ENCODE measurements at regions not wholly inside any gene's neighbourhood (a gene's known extent, or its start where the extent isn't known, plus 50 kb on each side); places are given as distances from the start of the nearest gene placed in this dataset.

DNA sequence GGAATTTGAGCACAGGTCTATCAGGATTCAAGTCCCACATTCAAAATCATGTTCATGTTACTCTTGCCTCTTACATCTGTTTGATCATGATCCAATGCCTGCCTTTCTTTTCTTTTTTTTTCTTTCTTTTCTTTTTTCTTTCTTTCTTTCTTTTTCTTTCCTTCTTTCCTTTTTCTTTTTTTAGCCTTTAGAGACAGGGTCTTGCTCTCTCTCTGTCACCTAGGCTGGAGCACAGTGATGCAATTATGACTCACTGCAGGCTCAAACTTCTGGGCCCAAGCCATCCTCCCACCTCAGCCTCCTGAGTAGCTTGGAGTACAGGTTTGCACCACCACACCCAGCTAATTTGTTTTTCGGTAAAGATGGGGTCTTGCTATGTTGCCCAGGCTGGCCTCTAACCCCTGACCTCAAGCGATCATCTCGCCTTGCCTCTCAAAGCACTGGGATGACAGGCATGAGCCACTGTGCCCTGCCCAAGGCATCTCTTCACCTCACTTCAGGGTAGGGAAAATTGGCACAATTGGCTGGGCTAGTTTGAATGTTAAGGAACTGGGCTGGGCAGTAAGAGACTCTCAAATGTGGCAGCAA, 359.2 kb downstream of the FBXW7 start:
- no peaks in the 10 kb centered on the region for H3K9me2 ChIP-seq (ENCODE audit: insufficient read depth)
- H3K9me3 ChIP-seq (ENCODE audit: low read depth): no peaks in the 10 kb centered on the region
- H3K36me3 ChIP-seq (ENCODE audit: low read depth): no peaks in the 10 kb centered on the region
- H2AFZ ChIP-seq: no peak overlapping the region
- in situ Hi-C loops (cut with MboI): no loop called here
- H3K79me2 ChIP-seq (ENCODE audit: insufficient read depth): no peaks in the 10 kb centered on the region
- H3K27me3 ChIP-seq (replicated peaks; ENCODE audit: insufficient read depth): no peaks in the 10 kb centered on the region
- no peak for DNase-seq
- WGBS, 2 experiments (ENCODE audit: low coverage in 1 of 2, low lambda C conversion rate in 2 of 2, missing lambda C conversion rate in 2 of 2): 79 to 81% methylated on average over 3 of the region's 3 CpGs
- no peaks in the 10 kb centered on the region for H3K4me1 ChIP-seq (ENCODE audit: insufficient read depth)
- H3K4me3 ChIP-seq: no peak overlapping the region
- no peaks in the 10 kb centered on the region for H4K20me1 ChIP-seq (ENCODE audit: insufficient read depth)
- no peak overlapping the region for H3K9ac ChIP-seq
- TF ChIP-seq EZH2phosphoT487 (IDR thresholded peaks at IDR 0.05; ENCODE audit: insufficient read depth, low read depth): no peak
- TF ChIP-seq EZH2 (IDR thresholded peaks at IDR 0.05; ENCODE audit: insufficient read depth, poor library complexity, severe bottlenecking): no peak
- no peak overlapping the region for H3K27ac ChIP-seq
- H3K4me2 ChIP-seq (ENCODE audit: unreplicated experiment): no peak overlapping the region
- H3F3A ChIP-seq (ENCODE audit: insufficient read depth): no peaks in the 10 kb centered on the region

DNA sequence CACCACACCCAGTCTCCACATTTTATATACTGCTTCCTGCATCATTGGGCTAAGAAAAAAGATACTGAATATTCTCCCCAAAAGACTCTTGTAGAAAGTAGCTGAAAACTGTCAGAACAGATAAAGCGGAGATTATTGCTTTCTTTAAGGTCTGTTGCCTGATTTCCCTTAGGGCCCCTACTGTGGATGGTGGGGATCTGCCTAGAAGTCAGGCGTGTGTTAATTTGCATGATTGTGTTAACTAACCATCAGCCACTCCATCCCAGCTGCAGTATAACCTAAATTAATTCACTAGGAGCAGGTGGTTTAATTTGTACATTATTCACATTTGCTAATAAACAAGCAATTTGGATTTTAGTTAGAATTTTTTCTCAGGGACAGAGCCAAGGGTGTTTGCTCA, 360.3 kb downstream of the FBXW7 start:
- no peaks in the 10 kb centered on the region for H3K36me3 ChIP-seq (ENCODE audit: low read depth)
- no peak for DNase-seq

DNA sequence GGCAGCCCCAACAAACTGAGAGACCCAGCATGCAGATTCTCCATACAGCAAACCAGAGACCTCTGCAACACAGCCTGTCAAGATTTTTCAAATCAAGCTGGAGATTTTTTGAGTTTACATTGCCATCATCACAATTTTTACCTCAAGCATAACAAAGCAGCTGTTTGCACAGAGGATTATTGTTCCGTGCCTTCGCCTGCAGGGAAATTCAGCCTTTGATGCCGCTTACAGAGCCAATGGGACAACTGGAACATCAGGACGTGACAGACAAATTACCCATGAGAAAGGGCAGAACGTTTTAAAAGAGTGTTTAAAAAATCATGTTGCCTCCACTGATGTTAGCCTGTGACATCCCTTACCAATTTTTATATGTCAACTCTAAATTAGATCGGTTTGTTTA, 363.7 kb downstream of the FBXW7 start:
- Histone ChIP-seq H3K4me3 (no peak overlapping the region), H3K9me2 (ENCODE audit: insufficient read depth) (no peaks in the 10 kb centered on the region), H3F3A (ENCODE audit: insufficient read depth) (no peaks in the 10 kb centered on the region), H3K4me1 (ENCODE audit: insufficient read depth) (no peaks in the 10 kb centered on the region), H4K20me1 (ENCODE audit: insufficient read depth) (no peaks in the 10 kb centered on the region), H3K27ac (no peak overlapping the region), H3K4me2 (ENCODE audit: unreplicated experiment) (no peak overlapping the region), H3K36me3 (ENCODE audit: low read depth) (no peaks in the 10 kb centered on the region), H3K9me3 (ENCODE audit: low read depth) (no peaks in the 10 kb centered on the region), H3K27me3 (replicated peaks; ENCODE audit: insufficient read depth) (no peaks in the 10 kb centered on the region), H2AFZ (no peak overlapping the region), H3K9ac (no peak overlapping the region), H3K79me2 (ENCODE audit: insufficient read depth) (no peaks in the 10 kb centered on the region)
- 73 to 74% methylated on average over 6 of the region's 6 CpGs for WGBS, 2 experiments (ENCODE audit: low coverage in 1 of 2, low lambda C conversion rate in 2 of 2, missing lambda C conversion rate in 2 of 2)
- no peak for DNase-seq
- in situ Hi-C loops (cut with MboI): no loop called here
- no peak for TF ChIP-seq EZH2 (IDR thresholded peaks at IDR 0.05; ENCODE audit: insufficient read depth, poor library complexity, severe bottlenecking)
- no peak for TF ChIP-seq EZH2phosphoT487 (IDR thresholded peaks at IDR 0.05; ENCODE audit: insufficient read depth, low read depth)

More for the DNA sequence above, 360.3 kb downstream of the FBXW7 start:
- Histone ChIP-seq H3K9me2 (ENCODE audit: insufficient read depth) (no peaks in the 10 kb centered on the region), H3K79me2 (ENCODE audit: insufficient read depth) (no peaks in the 10 kb centered on the region), H3F3A (ENCODE audit: insufficient read depth) (no peaks in the 10 kb centered on the region), H3K4me3 (no peak overlapping the region), H3K9ac (no peak overlapping the region), H3K4me2 (ENCODE audit: unreplicated experiment) (no peak overlapping the region), H3K27me3 (replicated peaks; ENCODE audit: insufficient read depth) (no peaks in the 10 kb centered on the region), H3K27ac (no peak overlapping the region), H3K9me3 (ENCODE audit: low read depth) (no peaks in the 10 kb centered on the region), H4K20me1 (ENCODE audit: insufficient read depth) (no peaks in the 10 kb centered on the region), H2AFZ (no peak overlapping the region), H3K4me1 (ENCODE audit: insufficient read depth) (no peaks in the 10 kb centered on the region)
- WGBS, 2 experiments (ENCODE audit: low coverage in 1 of 2, low lambda C conversion rate in 2 of 2, missing lambda C conversion rate in 2 of 2): 36 to 62% methylated on average over 2 of the region's 2 CpGs
- in situ Hi-C loops (cut with MboI): no loop called here
- TF ChIP-seq EZH2phosphoT487 (IDR thresholded peaks at IDR 0.05; ENCODE audit: insufficient read depth, low read depth) (no peak), EZH2 (IDR thresholded peaks at IDR 0.05; ENCODE audit: insufficient read depth, poor library complexity, severe bottlenecking) (no peak)

DNA sequence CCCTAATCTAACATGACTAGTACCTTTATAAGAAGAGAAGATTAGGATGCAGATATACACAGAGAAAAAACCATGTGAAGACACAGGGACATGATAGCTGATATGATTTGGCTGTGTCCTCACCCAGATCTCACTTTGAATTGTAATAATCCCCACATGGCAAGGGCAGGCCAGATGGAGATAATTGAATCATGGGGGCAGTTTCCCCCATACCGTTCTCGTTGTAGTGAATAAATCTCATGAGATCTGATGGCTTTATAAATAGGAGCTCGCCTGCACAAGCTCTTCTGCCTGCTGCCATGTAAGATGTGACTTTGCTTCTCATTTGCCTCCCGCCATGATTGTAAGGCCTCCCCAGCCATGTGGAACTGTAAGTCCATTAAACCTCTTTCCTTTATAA, 364.3 kb downstream of the FBXW7 start:
- H3K9me2 ChIP-seq (ENCODE audit: insufficient read depth): no peaks in the 10 kb centered on the region
- H3K9ac ChIP-seq: no peak overlapping the region
- no peak overlapping the region for H2AFZ ChIP-seq
- 35% methylated on average over 4 of the region's 4 CpGs for WGBS, 2 experiments (ENCODE audit: low coverage in 1 of 2, low lambda C conversion rate in 2 of 2, missing lambda C conversion rate in 2 of 2)
- DNase-seq: no peak
- H3F3A ChIP-seq (ENCODE audit: insufficient read depth): no peaks in the 10 kb centered on the region
- in situ Hi-C loops (cut with MboI): no loop called here
- no peaks in the 10 kb centered on the region for H3K4me1 ChIP-seq (ENCODE audit: insufficient read depth)
- H4K20me1 ChIP-seq (ENCODE audit: insufficient read depth): no peaks in the 10 kb centered on the region
- TF ChIP-seq EZH2 (IDR thresholded peaks at IDR 0.05; ENCODE audit: insufficient read depth, poor library complexity, severe bottlenecking): no peak
- TF ChIP-seq EZH2phosphoT487 (IDR thresholded peaks at IDR 0.05; ENCODE audit: insufficient read depth, low read depth): no peak
- no peak overlapping the region for H3K27ac ChIP-seq
- no peak overlapping the region for H3K4me3 ChIP-seq
- H3K79me2 ChIP-seq (ENCODE audit: insufficient read depth): no peaks in the 10 kb centered on the region
- no peaks in the 10 kb centered on the region for H3K27me3 ChIP-seq (replicated peaks; ENCODE audit: insufficient read depth)
- H3K4me2 ChIP-seq (ENCODE audit: unreplicated experiment): no peak overlapping the region
- no peaks in the 10 kb centered on the region for H3K36me3 ChIP-seq (ENCODE audit: low read depth)
- no peaks in the 10 kb centered on the region for H3K9me3 ChIP-seq (ENCODE audit: low read depth)

DNA sequence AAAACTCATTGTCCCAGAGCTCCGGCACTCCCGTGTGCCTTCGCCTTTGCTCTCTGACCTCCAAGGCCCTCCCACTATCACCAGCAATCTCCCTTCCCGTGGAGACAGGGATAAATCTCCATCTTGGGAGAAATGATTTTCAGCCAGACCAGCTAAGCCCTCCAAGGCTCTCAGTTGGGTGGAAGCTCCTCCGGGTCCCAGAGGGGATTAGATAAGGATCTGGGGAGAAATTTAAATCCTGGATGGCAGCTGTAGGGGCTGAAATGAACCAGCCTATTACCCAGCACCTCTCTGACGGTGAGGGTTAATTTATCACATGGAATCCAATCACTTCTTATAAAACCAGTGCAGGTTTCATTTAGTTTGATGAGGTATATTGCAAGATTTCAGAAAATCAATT, 366.2 kb downstream of the FBXW7 start:
- in situ Hi-C loops (cut with MboI): no loop called here
- H4K20me1 ChIP-seq (ENCODE audit: insufficient read depth): no peaks in the 10 kb centered on the region
- H3K27me3 ChIP-seq (replicated peaks; ENCODE audit: insufficient read depth): no peaks in the 10 kb centered on the region
- H3K4me2 ChIP-seq (ENCODE audit: unreplicated experiment): no peak overlapping the region
- DNase-seq: no peak
- no peaks in the 10 kb centered on the region for H3F3A ChIP-seq (ENCODE audit: insufficient read depth)
- H3K27ac ChIP-seq: no peak overlapping the region
- no peaks in the 10 kb centered on the region for H3K4me1 ChIP-seq (ENCODE audit: insufficient read depth)
- H3K9me3 ChIP-seq (ENCODE audit: low read depth): no peaks in the 10 kb centered on the region
- no peak overlapping the region for H3K4me3 ChIP-seq
- TF ChIP-seq EZH2 (IDR thresholded peaks at IDR 0.05; ENCODE audit: insufficient read depth, poor library complexity, severe bottlenecking) (no peak), EZH2phosphoT487 (IDR thresholded peaks at IDR 0.05; ENCODE audit: insufficient read depth, low read depth) (no peak)
- H2AFZ ChIP-seq: no peak overlapping the region
- H3K79me2 ChIP-seq (ENCODE audit: insufficient read depth): no peaks in the 10 kb centered on the region
- WGBS, 2 experiments (ENCODE audit: low coverage in 1 of 2, low lambda C conversion rate in 2 of 2, missing lambda C conversion rate in 2 of 2): 37 to 42% methylated on average over 6 of the region's 6 CpGs
- H3K36me3 ChIP-seq (ENCODE audit: low read depth): no peaks in the 10 kb centered on the region
- no peaks in the 10 kb centered on the region for H3K9me2 ChIP-seq (ENCODE audit: insufficient read depth)
- no peak overlapping the region for H3K9ac ChIP-seq

Measured in GM23248 (cell line).